ENCODE measurements at regions not wholly inside any gene's neighbourhood (a gene's known extent, or its start where the extent isn't known, plus 50 kb on each side); places are given as distances from the start of the nearest gene placed in this dataset.

GRCh38 chr3:144141074-144141473, 169.5 kb downstream of the DIPK2A start:
- H3K36me3 ChIP-seq (replicated peaks in 1 of 2; ENCODE audit: control insufficient read depth in 1 of 2, insufficient read depth in 2 of 2, low read length in 2 of 2): no peaks in the 10 kb centered on the region
- H3K4me2 ChIP-seq (replicated peaks; ENCODE audit: extremely low read depth, low read length, poor library complexity, severe bottlenecking): no peak overlapping the region
- H3K27me3 Mint-ChIP-seq (ENCODE audit: low read depth in 3 of 3): peaks cover 0 to 4% (median 3%) of the 10 kb centered on the region in 3 donors
- no peak overlapping the region for H3K9ac ChIP-seq (ENCODE audit: insufficient read depth, low read length, poor library complexity, severe bottlenecking)
- H3K4me3 Mint-ChIP-seq: no peak overlapping the region
- H3K9me3 Mint-ChIP-seq: peaks cover 4 to 21% (median 10%) of the 10 kb centered on the region in 7 donors
- TF ChIP-seq, protein P1, sequence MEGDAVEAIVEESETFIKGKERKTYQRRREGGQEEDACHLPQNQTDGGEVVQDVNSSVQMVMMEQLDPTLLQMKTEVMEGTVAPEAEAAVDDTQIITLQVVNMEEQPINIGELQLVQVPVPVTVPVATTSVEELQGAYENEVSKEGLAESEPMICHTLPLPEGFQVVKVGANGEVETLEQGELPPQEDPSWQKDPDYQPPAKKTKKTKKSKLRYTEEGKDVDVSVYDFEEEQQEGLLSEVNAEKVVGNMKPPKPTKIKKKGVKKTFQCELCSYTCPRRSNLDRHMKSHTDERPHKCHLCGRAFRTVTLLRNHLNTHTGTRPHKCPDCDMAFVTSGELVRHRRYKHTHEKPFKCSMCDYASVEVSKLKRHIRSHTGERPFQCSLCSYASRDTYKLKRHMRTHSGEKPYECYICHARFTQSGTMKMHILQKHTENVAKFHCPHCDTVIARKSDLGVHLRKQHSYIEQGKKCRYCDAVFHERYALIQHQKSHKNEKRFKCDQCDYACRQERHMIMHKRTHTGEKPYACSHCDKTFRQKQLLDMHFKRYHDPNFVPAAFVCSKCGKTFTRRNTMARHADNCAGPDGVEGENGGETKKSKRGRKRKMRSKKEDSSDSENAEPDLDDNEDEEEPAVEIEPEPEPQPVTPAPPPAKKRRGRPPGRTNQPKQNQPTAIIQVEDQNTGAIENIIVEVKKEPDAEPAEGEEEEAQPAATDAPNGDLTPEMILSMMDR (IDR thresholded peaks at IDR 0.05): no peak
- peaks cover 4 to 7% of the 10 kb centered on the region in 2 donors for H3K9me3 ChIP-seq (replicated peaks in 1 of 2; ENCODE audit: control insufficient read depth in 1 of 2, insufficient read depth in 1 of 2, low read length in 2 of 2)
- no peak overlapping the region for H2AFZ ChIP-seq (ENCODE audit: insufficient read depth, low read depth, low read length, poor library complexity, severe bottlenecking)
- no CpG with 5 or more reads among the region's 2 CpGs for WGBS (ENCODE audit: insufficient coverage)
- H3K79me2 ChIP-seq (ENCODE audit: insufficient read depth, low read length): no peaks in the 10 kb centered on the region
- no peaks in the 10 kb centered on the region for H3K4me1 Mint-ChIP-seq
- H3K36me3 Mint-ChIP-seq: no peaks in the 10 kb centered on the region
- H3K4me1 ChIP-seq (ENCODE audit: control insufficient read depth in 1 of 2, insufficient read depth in 2 of 2, low read length in 2 of 2): no peaks in the 10 kb centered on the region
- no peaks in the 10 kb centered on the region for H4K20me1 ChIP-seq (ENCODE audit: insufficient read depth, low read length)
- no peak overlapping the region for H3K27ac ChIP-seq (ENCODE audit: low read depth in 1 of 2, low read length in 2 of 2)
- intact Hi-C loops (cut with micrococcal nuclease): no loop called here
- DNase-seq: no peak
- no peak overlapping the region for H3K27ac Mint-ChIP-seq
- no peaks in the 10 kb centered on the region for H3K27me3 ChIP-seq (ENCODE audit: control insufficient read depth in 2 of 2, insufficient read depth in 2 of 2, low read length in 2 of 2)
- no peak overlapping the region for H3K4me3 ChIP-seq (replicated peaks in 1 of 3; ENCODE audit: low read depth in 2 of 3, low read length in 3 of 3)

- Mint-ChIP-seq H3K36me3 (no peaks in the 10 kb centered on the region), H3K27me3 (ENCODE audit: low read depth in 3 of 3) (peaks cover 0 to 4% (median 3%) of the 10 kb centered on the region in 3 donors), H3K27ac (no peak overlapping the region), H3K9me3 (peaks cover 4 to 21% (median 10%) of the 10 kb centered on the region in 7 donors), H3K4me1 (no peaks in the 10 kb centered on the region), H3K4me3 (no peak overlapping the region)
- Histone ChIP-seq H3K36me3 (replicated peaks in 1 of 2; ENCODE audit: control insufficient read depth in 1 of 2, insufficient read depth in 2 of 2, low read length in 2 of 2) (no peaks in the 10 kb centered on the region), H3K9me3 (replicated peaks in 1 of 2; ENCODE audit: control insufficient read depth in 1 of 2, insufficient read depth in 1 of 2, low read length in 2 of 2) (peaks cover 4 to 7% of the 10 kb centered on the region in 2 donors), H3K79me2 (ENCODE audit: insufficient read depth, low read length) (no peaks in the 10 kb centered on the region), H3K4me2 (replicated peaks; ENCODE audit: extremely low read depth, low read length, poor library complexity, severe bottlenecking) (no peak overlapping the region), H2AFZ (ENCODE audit: insufficient read depth, low read depth, low read length, poor library complexity, severe bottlenecking) (no peak overlapping the region), H3K27ac (ENCODE audit: low read depth in 1 of 2, low read length in 2 of 2) (no peak overlapping the region), H3K9ac (ENCODE audit: insufficient read depth, low read length, poor library complexity, severe bottlenecking) (no peak overlapping the region), H3K4me1 (ENCODE audit: control insufficient read depth in 1 of 2, insufficient read depth in 2 of 2, low read length in 2 of 2) (no peaks in the 10 kb centered on the region), H4K20me1 (ENCODE audit: insufficient read depth, low read length) (no peaks in the 10 kb centered on the region), H3K4me3 (replicated peaks in 1 of 3; ENCODE audit: low read depth in 2 of 3, low read length in 3 of 3) (no peak overlapping the region), H3K27me3 (ENCODE audit: control insufficient read depth in 2 of 2, insufficient read depth in 2 of 2, low read length in 2 of 2) (no peaks in the 10 kb centered on the region)
- no peak for DNase-seq
- intact Hi-C loops (cut with micrococcal nuclease): no loop called here
- TF ChIP-seq, protein P1 (IDR thresholded peaks at IDR 0.05): no peak
- no CpG with 5 or more reads among the region's 1 CpG for WGBS (ENCODE audit: insufficient coverage)
Observed at GRCh38 chr3:144141496-144141895, 169.9 kb downstream of the DIPK2A start.

Data from CD14-positive monocyte (primary cell).